GM13977 (cell line): ENCODE measurements at regions not wholly inside any gene's neighbourhood (a gene's known extent, or its start where the extent isn't known, plus 50 kb on each side); places are given as distances from the start of the nearest gene placed in this dataset.

Experiments
- DNase-seq: peaks from one replicate; pipeline ENCODE4 v3.0.0; 2012; ENCODE audit warnings: low spot score
- in situ Hi-C: fragments of 300-500 bp; cut with MboI; formaldehyde crosslinking; loops from one replicate; pipeline ENCODE4 v1.12.0; 2022; ENCODE audit warnings: low sequenced_read_pairs, low pct_unique_long_range_greater_than_20kb, mixed read lengths, inconsistent platforms; ENCODE audit not compliant: unreplicated experiment
- TF ChIP-seq, protein P1 (sequence below): IDR thresholded peaks from 2 replicates; pipeline ENCODE4 v1.5.1; 2012; ENCODE audit warnings: mild to moderate bottlenecking, control low read depth; ENCODE audit not compliant: insufficient read depth; ENCODE audit errors: extremely low read depth, missing control alignments

DNA sequence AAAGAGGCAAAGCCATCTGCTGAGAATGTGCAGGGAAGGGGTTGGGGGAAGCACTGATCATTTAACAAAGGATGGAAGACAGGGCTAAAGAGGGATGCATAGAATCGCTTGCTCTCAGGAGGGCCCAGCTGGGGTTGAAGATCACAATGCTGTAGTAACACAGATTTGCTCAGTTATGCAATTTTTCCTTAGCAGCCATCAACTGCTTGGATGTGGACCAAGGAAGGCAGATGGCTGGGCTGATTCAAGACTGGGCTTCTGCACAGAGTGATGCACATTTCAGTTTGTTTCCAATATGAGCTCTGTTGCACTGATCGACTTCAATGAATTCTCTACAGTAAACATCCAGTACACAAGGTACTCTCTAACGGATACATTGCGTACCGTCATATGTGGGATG, 127.8 kb upstream of the TBL1X start:
- TF ChIP-seq, protein P1, sequence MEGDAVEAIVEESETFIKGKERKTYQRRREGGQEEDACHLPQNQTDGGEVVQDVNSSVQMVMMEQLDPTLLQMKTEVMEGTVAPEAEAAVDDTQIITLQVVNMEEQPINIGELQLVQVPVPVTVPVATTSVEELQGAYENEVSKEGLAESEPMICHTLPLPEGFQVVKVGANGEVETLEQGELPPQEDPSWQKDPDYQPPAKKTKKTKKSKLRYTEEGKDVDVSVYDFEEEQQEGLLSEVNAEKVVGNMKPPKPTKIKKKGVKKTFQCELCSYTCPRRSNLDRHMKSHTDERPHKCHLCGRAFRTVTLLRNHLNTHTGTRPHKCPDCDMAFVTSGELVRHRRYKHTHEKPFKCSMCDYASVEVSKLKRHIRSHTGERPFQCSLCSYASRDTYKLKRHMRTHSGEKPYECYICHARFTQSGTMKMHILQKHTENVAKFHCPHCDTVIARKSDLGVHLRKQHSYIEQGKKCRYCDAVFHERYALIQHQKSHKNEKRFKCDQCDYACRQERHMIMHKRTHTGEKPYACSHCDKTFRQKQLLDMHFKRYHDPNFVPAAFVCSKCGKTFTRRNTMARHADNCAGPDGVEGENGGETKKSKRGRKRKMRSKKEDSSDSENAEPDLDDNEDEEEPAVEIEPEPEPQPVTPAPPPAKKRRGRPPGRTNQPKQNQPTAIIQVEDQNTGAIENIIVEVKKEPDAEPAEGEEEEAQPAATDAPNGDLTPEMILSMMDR: no peak
- no peak for DNase-seq
- in situ Hi-C loops: no loop called here

DNA sequence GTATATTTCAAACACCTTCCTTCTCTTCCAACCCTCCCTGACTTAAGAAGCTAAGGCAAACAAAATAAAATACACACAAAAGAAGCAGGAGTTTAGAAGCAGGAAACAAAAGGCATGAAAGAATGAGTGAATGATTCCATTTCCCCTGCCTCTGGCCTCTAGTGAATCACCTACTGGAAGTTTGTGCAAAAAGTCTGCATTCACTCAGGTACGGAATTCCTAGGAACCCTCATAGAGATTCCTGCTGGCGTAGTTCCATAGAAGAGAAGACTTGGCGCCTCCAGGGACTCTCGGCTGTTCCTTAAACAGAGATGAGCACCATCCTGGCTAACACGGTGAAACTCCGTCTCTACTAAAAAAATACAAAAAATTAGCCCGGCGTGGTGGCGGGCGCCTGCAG, 125.9 kb upstream of the TBL1X start:
- DNase-seq: no peak
- in situ Hi-C loops: no loop called here

DNA sequence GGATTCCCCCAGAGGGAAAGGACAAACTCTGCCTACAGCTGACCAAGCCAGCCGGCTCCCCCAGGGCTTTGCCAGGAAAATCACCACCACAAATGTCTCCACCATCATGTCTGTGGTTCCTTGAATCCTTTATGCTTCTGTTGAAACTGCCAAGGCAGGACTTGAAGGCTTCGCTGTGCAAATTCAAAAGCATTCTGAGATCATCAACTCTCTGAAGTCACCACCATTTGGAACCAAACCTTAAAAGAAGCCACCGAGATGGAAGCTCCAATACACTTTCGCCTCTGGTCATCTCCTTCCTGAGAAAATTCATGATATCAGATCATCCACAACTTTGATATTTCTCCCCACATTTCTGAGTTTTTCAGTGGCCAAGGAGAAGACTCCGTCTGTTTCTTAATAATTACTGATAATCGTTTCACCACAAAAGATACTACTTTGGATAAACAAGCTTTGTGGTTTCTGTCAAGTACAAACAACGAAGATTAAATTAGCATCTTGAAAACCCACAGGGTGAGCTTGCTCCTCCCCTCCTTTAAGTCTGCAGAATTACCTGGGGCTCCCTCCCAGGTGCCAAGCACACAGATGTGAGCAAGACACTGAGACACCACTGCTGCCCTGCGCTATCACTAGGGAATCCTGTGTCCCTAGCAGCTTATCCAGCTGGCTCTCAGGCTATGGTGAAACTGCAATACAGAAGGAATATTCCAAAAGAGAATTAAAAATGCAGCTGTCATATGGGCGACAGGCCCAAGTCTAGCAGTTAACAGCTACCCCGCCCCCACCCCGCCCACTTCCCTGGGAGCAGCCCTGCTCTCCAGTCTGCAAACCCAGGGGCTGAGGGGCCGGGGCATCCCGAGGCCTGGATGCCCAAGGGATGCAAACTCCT, 125.0 kb upstream of the TBL1X start:
- in situ Hi-C loops: no loop called here
- DNase-seq: no peak
- TF ChIP-seq, protein P1: no peak

More for the DNA sequence above, 125.9 kb upstream of the TBL1X start:
- TF ChIP-seq, protein P1: no peak

DNA sequence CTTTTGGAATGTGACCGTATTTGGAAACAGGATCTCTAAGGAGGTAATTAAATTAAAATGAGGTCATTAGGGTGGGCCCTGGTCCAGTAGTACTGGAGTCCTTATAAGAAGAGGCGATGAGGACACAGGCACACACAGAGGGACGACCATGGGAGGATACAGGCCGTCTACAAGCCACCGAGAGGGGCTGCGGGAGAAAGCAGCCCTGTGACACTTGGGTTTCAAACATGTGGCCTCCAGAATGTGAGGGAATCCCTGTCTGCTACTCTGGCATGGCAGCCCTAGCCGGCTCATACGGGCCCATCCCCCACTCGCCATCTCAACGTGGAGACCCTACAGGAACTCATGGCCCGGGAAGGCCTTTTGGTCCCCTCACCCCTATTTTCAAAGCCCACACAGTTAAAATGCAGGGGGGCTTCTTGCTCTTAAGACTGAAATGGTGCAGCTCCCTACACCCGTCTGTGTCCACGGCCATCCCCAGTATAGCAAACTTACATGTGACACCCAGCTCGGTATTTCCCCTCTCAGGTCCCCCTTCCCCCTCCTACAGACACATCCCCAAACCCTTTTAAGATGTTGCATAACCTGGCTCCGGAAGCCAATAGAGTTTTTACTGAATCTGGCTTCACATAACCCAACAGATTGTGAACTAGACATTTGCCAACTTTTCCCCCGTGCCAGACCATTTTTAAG, 124.1 kb upstream of the TBL1X start:
- in situ Hi-C loops: no loop called here
- peak; percentile 59 for DNase-seq
- TF ChIP-seq, protein P1: no peak

DNA sequence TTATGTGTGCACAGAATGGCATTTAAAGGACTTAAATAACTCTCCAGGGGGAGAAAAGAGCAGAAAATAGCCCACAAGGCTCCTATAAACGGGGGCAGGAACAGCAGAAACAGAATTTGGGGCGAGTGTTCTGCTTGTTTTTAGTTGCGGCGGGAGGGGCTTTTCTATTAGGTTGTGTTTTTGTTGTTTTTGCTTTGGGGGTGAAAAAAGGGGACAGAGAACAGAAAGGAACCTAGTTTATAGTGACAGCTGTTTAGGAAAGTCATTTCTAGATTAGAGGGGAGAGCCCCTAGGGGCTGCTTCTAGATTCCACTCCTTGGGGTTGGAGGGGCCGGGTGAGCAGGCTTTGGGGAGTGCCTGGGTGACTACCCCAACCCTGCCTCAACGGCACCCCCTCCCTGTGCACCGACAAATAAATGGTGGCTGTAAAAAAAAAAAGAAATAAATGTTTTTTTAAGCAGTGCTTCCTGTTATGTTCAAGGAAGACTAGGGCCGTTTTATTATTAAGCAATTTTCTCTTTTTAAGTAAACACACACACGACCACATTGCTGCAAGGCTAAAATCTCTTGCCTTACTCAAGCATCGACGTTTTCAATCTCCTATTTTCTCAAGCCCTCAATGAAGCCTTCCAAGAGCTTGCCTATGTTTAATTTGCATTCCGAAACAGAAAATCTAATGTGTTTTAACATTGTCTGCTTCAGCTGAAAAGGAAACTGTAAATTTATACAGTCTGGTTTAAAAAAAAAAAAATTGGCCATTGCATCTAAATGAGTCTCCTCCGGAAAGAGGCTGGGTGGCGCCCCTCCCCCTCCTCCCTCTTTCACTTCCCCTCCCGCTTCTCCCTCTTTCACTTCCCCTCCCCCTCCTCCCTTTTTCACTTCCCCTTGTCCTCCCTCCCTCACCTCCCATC, 123.3 kb upstream of the TBL1X start:
- in situ Hi-C loops: no loop called here
- TF ChIP-seq, protein P1: peak; percentile 22

DNA sequence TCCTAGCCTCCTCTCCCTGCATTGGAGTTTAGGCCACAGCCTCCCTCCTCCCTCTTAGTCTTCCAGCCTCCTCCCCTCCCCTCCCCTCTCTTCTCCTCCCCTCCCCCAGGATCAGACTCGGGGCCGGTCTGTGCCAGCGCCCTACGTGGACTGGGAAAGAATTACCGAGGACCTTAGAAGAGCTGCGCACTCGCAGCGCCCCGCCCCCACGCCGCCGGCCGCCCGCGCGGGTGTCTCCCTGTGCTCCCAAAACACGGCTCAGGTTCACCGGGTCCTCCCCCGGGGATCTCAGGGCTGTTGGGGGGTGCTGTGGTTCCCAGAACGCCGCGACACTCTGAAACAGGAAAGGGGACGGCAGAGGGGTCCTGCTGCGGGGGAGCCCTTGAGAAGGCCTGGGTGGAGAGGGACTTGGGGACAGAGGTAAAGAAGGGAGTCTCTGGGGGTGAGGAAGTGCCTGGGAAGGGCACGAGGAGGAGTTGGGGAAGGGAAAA, 122.3 kb upstream of the TBL1X start:
- peak; percentile 40 for DNase-seq
- in situ Hi-C loops: no loop called here
- TF ChIP-seq, protein P1: no peak

More for the DNA sequence above, 123.3 kb upstream of the TBL1X start:
- DNase-seq: peak; percentile 77
